PFSK-1 (cell line): ENCODE measurements at regions not wholly inside any gene's neighbourhood (a gene's known extent, or its start where the extent isn't known, plus 50 kb on each side); places are given as distances from the start of the nearest gene placed in this dataset.

Experiments used
- FOXP2 ChIP-seq: optimal IDR thresholded peaks from 2 replicates; pipeline ENCODE3; 2011; ENCODE audit warnings: borderline replicate concordance, control low read depth, inconsistent platforms; ENCODE audit not compliant: insufficient read depth; ENCODE audit errors: extremely low read length, extremely low read depth
- POLR2AphosphoS5 ChIP-seq: IDR thresholded peaks from 2 replicates; pipeline ENCODE4 v1.6.1; 2012; ENCODE audit warnings: low read depth, mild to moderate bottlenecking, control low read depth, low read length, moderate library complexity
- SIN3A ChIP-seq: IDR thresholded peaks from 2 replicates; pipeline ENCODE4 v1.6.1; 2012; ENCODE audit warnings: mild to moderate bottlenecking, low read length, moderate library complexity, borderline replicate concordance; ENCODE audit not compliant: insufficient read depth
- TAF1 ChIP-seq: IDR thresholded peaks from 2 replicates; pipeline ENCODE4 v1.6.1; 2012; ENCODE audit warnings: low read length, control low read depth, borderline replicate concordance; ENCODE audit not compliant: insufficient read depth
- TF ChIP-seq, protein P1 (sequence below), 2 experiments: IDR thresholded peaks; 2 replicates each; pipeline versions ENCODE4 v1.6.1 to v1.8.0; 2011 to 2012; ENCODE audit warnings: low read depth in 2 of 2, low read length in 2 of 2, control low read depth in 1 of 2, inconsistent platforms in 1 of 2, mild to moderate bottlenecking in 1 of 2, moderate library complexity in 1 of 2; ENCODE audit not compliant: insufficient read depth in 1 of 2

DNA sequence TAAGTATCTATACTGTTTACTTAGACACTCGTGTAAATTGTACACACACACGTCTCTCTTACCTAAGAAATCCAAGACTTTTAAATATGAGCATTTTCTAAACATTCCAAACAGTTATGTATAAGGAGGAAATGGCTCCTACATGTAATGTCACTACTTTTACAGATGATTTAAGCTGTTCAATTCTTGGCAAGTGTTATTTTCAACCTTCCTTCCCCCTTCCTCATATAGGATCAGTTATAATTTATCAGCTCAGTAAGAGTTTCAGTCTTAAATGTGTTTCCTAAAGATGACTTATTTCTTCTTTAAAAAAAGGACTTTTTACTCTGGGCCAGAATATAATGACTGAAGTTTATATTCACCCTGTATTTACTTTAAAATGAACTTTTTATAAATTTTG lies 601.1 kb downstream of the ANKRD50 start:
- TF ChIP-seq, protein P1, sequence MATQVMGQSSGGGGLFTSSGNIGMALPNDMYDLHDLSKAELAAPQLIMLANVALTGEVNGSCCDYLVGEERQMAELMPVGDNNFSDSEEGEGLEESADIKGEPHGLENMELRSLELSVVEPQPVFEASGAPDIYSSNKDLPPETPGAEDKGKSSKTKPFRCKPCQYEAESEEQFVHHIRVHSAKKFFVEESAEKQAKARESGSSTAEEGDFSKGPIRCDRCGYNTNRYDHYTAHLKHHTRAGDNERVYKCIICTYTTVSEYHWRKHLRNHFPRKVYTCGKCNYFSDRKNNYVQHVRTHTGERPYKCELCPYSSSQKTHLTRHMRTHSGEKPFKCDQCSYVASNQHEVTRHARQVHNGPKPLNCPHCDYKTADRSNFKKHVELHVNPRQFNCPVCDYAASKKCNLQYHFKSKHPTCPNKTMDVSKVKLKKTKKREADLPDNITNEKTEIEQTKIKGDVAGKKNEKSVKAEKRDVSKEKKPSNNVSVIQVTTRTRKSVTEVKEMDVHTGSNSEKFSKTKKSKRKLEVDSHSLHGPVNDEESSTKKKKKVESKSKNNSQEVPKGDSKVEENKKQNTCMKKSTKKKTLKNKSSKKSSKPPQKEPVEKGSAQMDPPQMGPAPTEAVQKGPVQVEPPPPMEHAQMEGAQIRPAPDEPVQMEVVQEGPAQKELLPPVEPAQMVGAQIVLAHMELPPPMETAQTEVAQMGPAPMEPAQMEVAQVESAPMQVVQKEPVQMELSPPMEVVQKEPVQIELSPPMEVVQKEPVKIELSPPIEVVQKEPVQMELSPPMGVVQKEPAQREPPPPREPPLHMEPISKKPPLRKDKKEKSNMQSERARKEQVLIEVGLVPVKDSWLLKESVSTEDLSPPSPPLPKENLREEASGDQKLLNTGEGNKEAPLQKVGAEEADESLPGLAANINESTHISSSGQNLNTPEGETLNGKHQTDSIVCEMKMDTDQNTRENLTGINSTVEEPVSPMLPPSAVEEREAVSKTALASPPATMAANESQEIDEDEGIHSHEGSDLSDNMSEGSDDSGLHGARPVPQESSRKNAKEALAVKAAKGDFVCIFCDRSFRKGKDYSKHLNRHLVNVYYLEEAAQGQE (IDR thresholded peaks at IDR 0.05; ENCODE audit: insufficient read depth in 1 of 2, low read depth in 2 of 2, low read length in 2 of 2), result no peak
- TF ChIP-seq TAF1 (no peak), FOXP2 (no peak), SIN3A (no peak), POLR2AphosphoS5 (no peak)

DNA sequence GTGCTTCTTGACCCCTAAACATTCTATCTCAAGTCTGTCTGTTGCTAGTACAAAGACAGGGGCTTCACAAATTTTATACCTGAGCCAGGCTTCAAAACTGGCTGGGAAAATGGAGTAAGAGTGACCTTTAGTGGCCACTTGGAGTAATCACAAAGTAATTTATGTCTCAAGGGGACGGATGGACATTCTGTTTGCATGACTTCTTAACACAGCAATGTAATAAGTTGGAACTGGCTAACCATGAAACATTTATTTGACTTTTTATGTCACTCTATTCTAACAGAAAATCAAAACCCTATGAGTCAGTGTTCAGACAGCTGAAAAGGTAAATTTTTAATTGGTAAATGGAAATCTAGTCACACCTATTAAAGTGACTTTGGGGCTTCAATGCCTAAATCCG lies 600.6 kb downstream of the ANKRD50 start:
- TF ChIP-seq FOXP2 (no peak), SIN3A (no peak), TAF1 (no peak), POLR2AphosphoS5 (no peak)
- TF ChIP-seq, protein P1 (IDR thresholded peaks at IDR 0.05; ENCODE audit: insufficient read depth in 1 of 2, low read depth in 2 of 2, low read length in 2 of 2), result no peak

DNA sequence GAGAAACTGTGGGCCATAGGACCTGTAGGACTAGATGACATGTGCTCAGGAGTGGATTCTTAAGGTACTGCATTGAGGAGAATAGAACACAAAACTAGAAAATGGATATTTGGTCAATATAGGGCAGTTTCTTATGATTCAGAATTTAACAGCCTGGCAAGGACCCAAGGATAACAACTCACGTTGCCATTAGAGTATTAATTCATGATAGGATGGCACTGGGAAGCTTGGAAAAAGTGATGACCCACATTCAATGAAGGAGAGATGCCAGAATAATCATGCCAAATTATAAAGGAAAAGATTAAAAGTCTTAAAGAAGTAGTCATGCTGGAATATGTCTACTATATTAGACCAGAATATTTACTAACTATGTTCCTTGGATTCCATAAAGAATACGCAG lies 594.5 kb downstream of the ANKRD50 start:
- TF ChIP-seq FOXP2 (no peak), TAF1 (no peak), SIN3A (no peak)
- TF ChIP-seq, protein P1 (IDR thresholded peaks at IDR 0.05; ENCODE audit: insufficient read depth in 1 of 2, low read depth in 2 of 2, low read length in 2 of 2), result no peak

DNA sequence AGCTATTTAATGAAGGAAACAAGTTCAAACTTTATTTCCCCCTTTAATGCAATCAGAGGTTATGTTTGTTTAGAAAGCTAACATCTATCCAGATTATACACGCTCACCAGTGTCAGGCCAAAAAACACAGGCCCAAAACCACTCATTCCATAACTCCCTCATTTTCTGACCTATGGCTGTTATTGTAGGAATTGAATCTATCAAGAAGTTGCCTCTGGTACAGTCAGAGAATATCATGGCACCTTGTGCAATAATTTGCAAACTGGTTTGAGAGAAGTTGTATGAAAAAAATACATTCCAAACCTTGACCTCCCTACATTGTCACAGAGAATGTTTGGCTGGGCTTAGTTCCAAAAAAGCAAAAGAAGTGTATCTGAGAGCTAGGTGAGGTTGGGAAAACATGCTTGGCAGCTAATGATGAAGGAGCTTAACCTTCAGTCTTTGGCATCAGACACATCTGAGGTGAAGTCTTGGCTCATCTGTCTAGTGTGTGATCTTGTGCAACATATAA lies 591.0 kb downstream of the ANKRD50 start:
- TF ChIP-seq POLR2AphosphoS5 (no peak), SIN3A (no peak), TAF1 (no peak), FOXP2 (no peak)
- TF ChIP-seq, protein P1 (IDR thresholded peaks at IDR 0.05; ENCODE audit: insufficient read depth in 1 of 2, low read depth in 2 of 2, low read length in 2 of 2), result no peak

DNA sequence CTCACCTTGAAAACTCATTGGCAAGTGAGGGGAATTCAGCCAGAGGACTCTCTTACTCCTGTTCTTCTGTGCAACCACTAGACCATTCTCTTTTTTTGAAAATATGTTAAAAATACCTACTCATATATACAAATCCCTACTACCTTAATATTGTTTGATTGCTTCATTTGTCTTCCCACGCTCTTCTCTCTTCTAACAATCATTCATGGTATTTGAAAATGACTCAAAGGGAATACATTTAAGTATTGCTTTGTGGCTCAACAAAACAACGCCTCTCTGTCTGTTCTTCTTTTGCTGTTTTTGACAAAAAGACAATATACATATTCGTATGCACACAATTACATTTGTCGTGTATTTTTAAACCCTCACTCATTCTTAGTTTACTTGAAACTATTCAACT lies 589.4 kb downstream of the ANKRD50 start:
- TF ChIP-seq SIN3A (no peak), TAF1 (no peak), FOXP2 (no peak), POLR2AphosphoS5 (no peak)
- TF ChIP-seq, protein P1 (IDR thresholded peaks at IDR 0.05; ENCODE audit: insufficient read depth in 1 of 2, low read depth in 2 of 2, low read length in 2 of 2), result no peak
